NCI-H526 treated with DMSO at 0.1 percent for 48 hours (cell line): ENCODE measurements at regions not wholly inside any gene's neighbourhood (a gene's known extent, or its start where the extent isn't known, plus 50 kb on each side); places are given as distances from the start of the nearest gene placed in this dataset.

Source experiments
- DNase-seq: peaks from one replicate; lab custom pipeline; 2025; lab: John Stamatoyannopoulos, UW

GRCh38 chr16:8271344-8271743, 319.0 kb downstream of the TMEM114 start:
- no peak for DNase-seq

- DNase-seq, result no peak
Measured at GRCh38 chr16:8262299-8262698, 328.0 kb downstream of the TMEM114 start.

GRCh38 chr16:8260140-8260539, 330.2 kb downstream of the TMEM114 start:
- DNase-seq, result no peak

- no peak for DNase-seq
Measured at GRCh38 chr16:8258523-8258922, 331.8 kb downstream of the TMEM114 start.

- DNase-seq, result no peak
Measured at GRCh38 chr16:8257561-8257960, 332.8 kb downstream of the TMEM114 start.

- no peak for DNase-seq
Measured at GRCh38 chr16:8254405-8254804, 335.9 kb downstream of the TMEM114 start.

- no peak for DNase-seq
Measured at GRCh38 chr16:8253718-8254117, 336.6 kb downstream of the TMEM114 start.

- DNase-seq, result no peak
Measured at GRCh38 chr16:8251727-8252126, 338.6 kb downstream of the TMEM114 start.

GRCh38 chr16:8251298-8251697, 339.0 kb downstream of the TMEM114 start:
- DNase-seq, result no peak

GRCh38 chr16:8247993-8248392, 342.3 kb downstream of the TMEM114 start:
- no peak for DNase-seq

GRCh38 chr16:8243981-8244380, 346.3 kb downstream of the TMEM114 start:
- DNase-seq, result no peak

- DNase-seq, result no peak
Measured at GRCh38 chr16:8241408-8241807, 348.9 kb downstream of the TMEM114 start.

- no peak for DNase-seq
Measured at GRCh38 chr16:8239443-8239842, 350.9 kb downstream of the TMEM114 start.

- no peak for DNase-seq
Measured at GRCh38 chr16:8237452-8237851, 352.9 kb downstream of the TMEM114 start.

GRCh38 chr16:8236816-8237215, 353.5 kb downstream of the TMEM114 start:
- no peak for DNase-seq

- no peak for DNase-seq
Measured at GRCh38 chr16:8230497-8230896, 359.8 kb downstream of the TMEM114 start.

GRCh38 chr16:8229011-8229520, 361.2 kb downstream of the TMEM114 start:
- DNase-seq, result no peak

GRCh38 chr16:8217201-8217600, 373.1 kb downstream of the TMEM114 start:
- DNase-seq, result no peak

GRCh38 chr16:8204769-8205168, 385.5 kb downstream of the TMEM114 start:
- no peak for DNase-seq

- DNase-seq, result no peak
Measured at GRCh38 chr16:8204096-8204495, 386.2 kb downstream of the TMEM114 start.

GRCh38 chr16:8203101-8203500, 387.2 kb downstream of the TMEM114 start:
- DNase-seq, result no peak

GRCh38 chr16:8200839-8201238, 389.5 kb downstream of the TMEM114 start:
- no peak for DNase-seq

- no peak for DNase-seq
Measured at GRCh38 chr16:8199390-8199789, 390.9 kb downstream of the TMEM114 start.

GRCh38 chr16:8194794-8195193, 395.5 kb downstream of the TMEM114 start:
- no peak for DNase-seq

- DNase-seq, result no peak
Measured at GRCh38 chr16:8188841-8189240, 401.5 kb downstream of the TMEM114 start.
